ENCODE measurements at regions not wholly inside any gene's neighbourhood (a gene's known extent, or its start where the extent isn't known, plus 50 kb on each side); places are given as distances from the start of the nearest gene placed in this dataset.

GRCh38 chr11:23574149-23574548, 713.9 kb upstream of the CCDC179 start:
- TF ChIP-seq CTCF (conservative IDR thresholded peaks at IDR 0.05) (no peak), ZFX (IDR thresholded peaks at IDR 0.05) (no peak)

Measured in C4-2B (cell line).